ENCODE measurements at regions not wholly inside any gene's neighbourhood (a gene's known extent, or its start where the extent isn't known, plus 50 kb on each side); places are given as distances from the start of the nearest gene placed in this dataset.

GRCh38 chr14:22427771-22428231 lies 161.2 kb downstream of the DAD1 start (continued):
- TF ChIP-seq MAZ (IDR thresholded peaks at IDR 0.05; ENCODE audit: borderline replicate concordance, low read depth, low read length), result no peak
- 0 out of 2 replicates have a peak, but pooled peaks have one; percentile 26 for TF ChIP-seq MAZ (CRISPR knock-in tag; IDR thresholded peaks at IDR 0.05; ENCODE audit: low read depth)
- no peak for TF ChIP-seq MAFF (IDR thresholded peaks at IDR 0.05; ENCODE audit: low read depth, low read length)
- TF ChIP-seq SOX6 (IDR thresholded peaks at IDR 0.05), result no peak
- peak; percentile 97 for TF ChIP-seq SOX6 (CRISPR knock-in tag; IDR thresholded peaks at IDR 0.05)
- no peak for TF ChIP-seq RAD21 (CRISPR knock-in tag; IDR thresholded peaks at IDR 0.05)
- no peak for TF ChIP-seq ZNF446 (CRISPR knock-in tag; IDR thresholded peaks at IDR 0.05)
- no peak for TF ChIP-seq ZNF276 (CRISPR knock-in tag; IDR thresholded peaks at IDR 0.05; ENCODE audit: low read depth)
- no peak for TF ChIP-seq RFX5 (IDR thresholded peaks at IDR 0.05; ENCODE audit: low read depth, low read length)
- peak; percentile 48 for TF ChIP-seq TBL1XR1 (IDR thresholded peaks at IDR 0.05; ENCODE audit: borderline replicate concordance, low read length, partially characterized antibody)
- TF ChIP-seq ATF7-NPFF (CRISPR knock-in tag; IDR thresholded peaks at IDR 0.05; ENCODE audit: low read depth), result no peak
- TF ChIP-seq ZBTB4 (CRISPR knock-in tag; IDR thresholded peaks at IDR 0.05; ENCODE audit: borderline replicate concordance), result no peak
- 0 out of 2 replicates have a peak, but pooled peaks have one; percentile 54 for TF ChIP-seq ZNF577 (CRISPR knock-in tag; IDR thresholded peaks at IDR 0.05; ENCODE audit: borderline replicate concordance, low read depth)
- TF ChIP-seq YEATS4 (CRISPR knock-in tag; IDR thresholded peaks at IDR 0.05; ENCODE audit: borderline replicate concordance), result no peak
- TF ChIP-seq ZNF557 (CRISPR knock-in tag; IDR thresholded peaks at IDR 0.05), result 0 out of 2 replicates have a peak, but pooled peaks have one; percentile 15
- no peak for TF ChIP-seq ISX (CRISPR knock-in tag; conservative IDR thresholded peaks at IDR 0.05)
- no peak for TF ChIP-seq DBP (CRISPR knock-in tag; IDR thresholded peaks at IDR 0.05; ENCODE audit: not compliant biosample characterization)
- TF ChIP-seq FOSL2 (CRISPR knock-in tag; IDR thresholded peaks at IDR 0.05), result peak; percentile 41; the same call in 1 of the 2 replicates
- TF ChIP-seq ZNF747 (CRISPR knock-in tag; IDR thresholded peaks at IDR 0.05; ENCODE audit: borderline replicate concordance), result no peak
- no peak for TF ChIP-seq ZFX (CRISPR knock-in tag; IDR thresholded peaks at IDR 0.05; ENCODE audit: low read depth)
- no peak for TF ChIP-seq ZFYVE20 (CRISPR knock-in tag; IDR thresholded peaks at IDR 0.05; ENCODE audit: borderline replicate concordance, low read depth)
- no peak for TF ChIP-seq ARNT (IDR thresholded peaks at IDR 0.05)
- peak; percentile 72; the same call in 1 of the 2 replicates for TF ChIP-seq ZBTB25 (CRISPR knock-in tag; IDR thresholded peaks at IDR 0.05)
- TF ChIP-seq ATF7 (IDR thresholded peaks at IDR 0.05), result no peak
- no peak for TF ChIP-seq ATF7 (CRISPR knock-in tag; IDR thresholded peaks at IDR 0.05)
- no peak for TF ChIP-seq NRL (CRISPR knock-in tag; IDR thresholded peaks at IDR 0.05; ENCODE audit: borderline replicate concordance)

All from HepG2 (cell line).